ENCODE measurements at regions not wholly inside any gene's neighbourhood (a gene's known extent, or its start where the extent isn't known, plus 50 kb on each side); places are given as distances from the start of the nearest gene placed in this dataset.

- Histone ChIP-seq H3K4me1 (no peaks in the 10 kb centered on the region), H3K27ac (no peak overlapping the region), H3F3A (ENCODE audit: low read depth) (no peaks in the 10 kb centered on the region), H3K27me3 (no peaks in the 10 kb centered on the region), H2AFZ (replicated peaks) (no peak overlapping the region), H3K9ac (no peak overlapping the region), H3K79me2 (ENCODE audit: low read depth) (no peaks in the 10 kb centered on the region), H3K9me3 (ENCODE audit: low read depth) (no peaks in the 10 kb centered on the region), H3K4me3 (no peak overlapping the region), H4K20me1 (ENCODE audit: low read depth) (no peaks in the 10 kb centered on the region), H3K36me3 (no peaks in the 10 kb centered on the region), H3K4me2 (no peak overlapping the region)
- Mint-ChIP-seq H3K4me3 (no peak overlapping the region), H3K4me1 (no peaks in the 10 kb centered on the region), H3K27me3 (ENCODE audit: insufficient read depth, low read depth) (no peaks in the 10 kb centered on the region), H3K36me3 (peaks cover 11% of the 10 kb centered on the region), H3K9me3 (no peaks in the 10 kb centered on the region), H3K27ac (no peak overlapping the region)
- TF ChIP-seq EZH2 (IDR thresholded peaks at IDR 0.05): no peak
- TF ChIP-seq, protein P1, sequence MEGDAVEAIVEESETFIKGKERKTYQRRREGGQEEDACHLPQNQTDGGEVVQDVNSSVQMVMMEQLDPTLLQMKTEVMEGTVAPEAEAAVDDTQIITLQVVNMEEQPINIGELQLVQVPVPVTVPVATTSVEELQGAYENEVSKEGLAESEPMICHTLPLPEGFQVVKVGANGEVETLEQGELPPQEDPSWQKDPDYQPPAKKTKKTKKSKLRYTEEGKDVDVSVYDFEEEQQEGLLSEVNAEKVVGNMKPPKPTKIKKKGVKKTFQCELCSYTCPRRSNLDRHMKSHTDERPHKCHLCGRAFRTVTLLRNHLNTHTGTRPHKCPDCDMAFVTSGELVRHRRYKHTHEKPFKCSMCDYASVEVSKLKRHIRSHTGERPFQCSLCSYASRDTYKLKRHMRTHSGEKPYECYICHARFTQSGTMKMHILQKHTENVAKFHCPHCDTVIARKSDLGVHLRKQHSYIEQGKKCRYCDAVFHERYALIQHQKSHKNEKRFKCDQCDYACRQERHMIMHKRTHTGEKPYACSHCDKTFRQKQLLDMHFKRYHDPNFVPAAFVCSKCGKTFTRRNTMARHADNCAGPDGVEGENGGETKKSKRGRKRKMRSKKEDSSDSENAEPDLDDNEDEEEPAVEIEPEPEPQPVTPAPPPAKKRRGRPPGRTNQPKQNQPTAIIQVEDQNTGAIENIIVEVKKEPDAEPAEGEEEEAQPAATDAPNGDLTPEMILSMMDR (IDR thresholded peaks at IDR 0.05): no peak
- no peak for TF ChIP-seq EZH2phosphoT487 (IDR thresholded peaks at IDR 0.05)
- DNase-seq (ENCODE audit: low spot score): no peak
These were observed 51.9 kb upstream of the PRPS1 start for GRCh38 chrX:107576392-107576791.

- Histone ChIP-seq H3K4me2 (no peak overlapping the region), H3K4me1 (no peaks in the 10 kb centered on the region), H3F3A (ENCODE audit: low read depth) (no peaks in the 10 kb centered on the region), H4K20me1 (ENCODE audit: low read depth) (no peaks in the 10 kb centered on the region), H3K36me3 (no peaks in the 10 kb centered on the region), H3K27ac (no peak overlapping the region), H3K9ac (no peak overlapping the region), H3K79me2 (ENCODE audit: low read depth) (no peaks in the 10 kb centered on the region), H2AFZ (replicated peaks) (no peak overlapping the region), H3K9me3 (ENCODE audit: low read depth) (no peaks in the 10 kb centered on the region), H3K27me3 (no peaks in the 10 kb centered on the region), H3K4me3 (no peak overlapping the region)
- no peak overlapping the region for H3K4me3 Mint-ChIP-seq
- no peak for DNase-seq (ENCODE audit: low spot score)
- peaks cover 16% of the 10 kb centered on the region for H3K36me3 Mint-ChIP-seq
- H3K27ac Mint-ChIP-seq: no peak overlapping the region
- no peaks in the 10 kb centered on the region for H3K4me1 Mint-ChIP-seq
- TF ChIP-seq, protein P1 (IDR thresholded peaks at IDR 0.05): no peak
- TF ChIP-seq EZH2 (IDR thresholded peaks at IDR 0.05) (no peak), EZH2phosphoT487 (IDR thresholded peaks at IDR 0.05) (no peak)
- H3K9me3 Mint-ChIP-seq: peaks cover 2% of the 10 kb centered on the region
- no peaks in the 10 kb centered on the region for H3K27me3 Mint-ChIP-seq (ENCODE audit: insufficient read depth, low read depth)
These were observed 51.5 kb upstream of the PRPS1 start for GRCh38 chrX:107576841-107577240.

- Histone ChIP-seq H3K4me2 (no peak overlapping the region), H3K27me3 (no peaks in the 10 kb centered on the region), H2AFZ (replicated peaks) (no peak overlapping the region), H3K36me3 (no peaks in the 10 kb centered on the region), H3K79me2 (ENCODE audit: low read depth) (no peaks in the 10 kb centered on the region), H3K4me3 (no peak overlapping the region), H3K4me1 (no peaks in the 10 kb centered on the region), H3K9me3 (ENCODE audit: low read depth) (no peaks in the 10 kb centered on the region), H4K20me1 (ENCODE audit: low read depth) (no peaks in the 10 kb centered on the region), H3K9ac (no peak overlapping the region), H3K27ac (no peak overlapping the region), H3F3A (ENCODE audit: low read depth) (no peaks in the 10 kb centered on the region)
- DNase-seq (ENCODE audit: low spot score): no peak
- no peaks in the 10 kb centered on the region for H3K4me1 Mint-ChIP-seq
- no peak overlapping the region for H3K4me3 Mint-ChIP-seq
- peaks cover 20% of the 10 kb centered on the region for H3K36me3 Mint-ChIP-seq
- no peaks in the 10 kb centered on the region for H3K27me3 Mint-ChIP-seq (ENCODE audit: insufficient read depth, low read depth)
- H3K9me3 Mint-ChIP-seq: peaks cover 7% of the 10 kb centered on the region
- H3K27ac Mint-ChIP-seq: no peak overlapping the region
- TF ChIP-seq, protein P1 (IDR thresholded peaks at IDR 0.05): no peak
- no peak for TF ChIP-seq EZH2 (IDR thresholded peaks at IDR 0.05)
These were observed 50.4 kb upstream of the PRPS1 start for GRCh38 chrX:107577933-107578332.
